ENCODE measurements at regions not wholly inside any gene's neighbourhood (a gene's known extent, or its start where the extent isn't known, plus 50 kb on each side); places are given as distances from the start of the nearest gene placed in this dataset.

GRCh38 chr7:46565253-46566096, 644.4 kb upstream of the IGFBP3 start:
- no peak for DNase-seq (ENCODE audit: low read depth in 2 of 3, low spot score in 2 of 3)

GRCh38 chr7:46559194-46559832, 638.2 kb upstream of the IGFBP3 start:
- no peak for DNase-seq (ENCODE audit: low read depth in 2 of 3, low spot score in 2 of 3)

- no peak for DNase-seq (ENCODE audit: low read depth in 2 of 3, low spot score in 2 of 3)
Observed at GRCh38 chr7:46558482-46559193, 637.6 kb upstream of the IGFBP3 start.

GRCh38 chr7:46557781-46558180, 636.7 kb upstream of the IGFBP3 start:
- DNase-seq (ENCODE audit: low read depth in 2 of 3, low spot score in 2 of 3) = no peak

GRCh38 chr7:46557295-46557711, 636.2 kb upstream of the IGFBP3 start:
- no peak for DNase-seq (ENCODE audit: low read depth in 2 of 3, low spot score in 2 of 3)

GRCh38 chr7:46554688-46555422, 633.8 kb upstream of the IGFBP3 start:
- DNase-seq (ENCODE audit: low read depth in 2 of 3, low spot score in 2 of 3) = no peak

GRCh38 chr7:46551603-46552002, 630.5 kb upstream of the IGFBP3 start:
- DNase-seq (ENCODE audit: low read depth in 2 of 3, low spot score in 2 of 3) = no peak

GRCh38 chr7:46550864-46551263, 629.8 kb upstream of the IGFBP3 start:
- no peak for DNase-seq (ENCODE audit: low read depth in 2 of 3, low spot score in 2 of 3)

- no peak for DNase-seq (ENCODE audit: low read depth in 2 of 3, low spot score in 2 of 3)
Observed at GRCh38 chr7:46549892-46550639, 629.0 kb upstream of the IGFBP3 start.

- no peak for DNase-seq (ENCODE audit: low read depth in 2 of 3, low spot score in 2 of 3)
Observed at GRCh38 chr7:46549347-46549746, 628.3 kb upstream of the IGFBP3 start.

- DNase-seq (ENCODE audit: low read depth in 2 of 3, low spot score in 2 of 3) = no peak
Observed at GRCh38 chr7:46547044-46547443, 626.0 kb upstream of the IGFBP3 start.

GRCh38 chr7:46545790-46546189, 624.7 kb upstream of the IGFBP3 start:
- no peak for DNase-seq (ENCODE audit: low read depth in 2 of 3, low spot score in 2 of 3)

- no peak for DNase-seq (ENCODE audit: low read depth in 2 of 3, low spot score in 2 of 3)
Observed at GRCh38 chr7:46544396-46545008, 623.4 kb upstream of the IGFBP3 start.

- DNase-seq (ENCODE audit: low read depth in 2 of 3, low spot score in 2 of 3) = no peak
Observed at GRCh38 chr7:46542076-46542475, 621.0 kb upstream of the IGFBP3 start.

GRCh38 chr7:46539892-46540483, 618.9 kb upstream of the IGFBP3 start:
- DNase-seq (ENCODE audit: low read depth in 2 of 3, low spot score in 2 of 3) = no peak

- DNase-seq (ENCODE audit: low read depth in 2 of 3, low spot score in 2 of 3) = no peak
Observed at GRCh38 chr7:46537191-46537905, 616.3 kb upstream of the IGFBP3 start.

- no peak for DNase-seq (ENCODE audit: low read depth in 2 of 3, low spot score in 2 of 3)
Observed at GRCh38 chr7:46534664-46535588, 613.9 kb upstream of the IGFBP3 start.

- no peak for DNase-seq (ENCODE audit: low read depth in 2 of 3, low spot score in 2 of 3)
Observed at GRCh38 chr7:46533946-46534345, 612.9 kb upstream of the IGFBP3 start.

All from hematopoietic multipotent progenitor cell (in vitro differentiated cells).